HEK293 (cell line): ENCODE measurements at regions not wholly inside any gene's neighbourhood (a gene's known extent, or its start where the extent isn't known, plus 50 kb on each side); places are given as distances from the start of the nearest gene placed in this dataset.

Source experiments
- CTCF ChIP-seq: fragments of 450-650 bp; formaldehyde crosslinking; IDR thresholded peaks from 2 replicates; pipeline ENCODE4 v1.5.1; 2016; ENCODE audit warnings: missing biosample characterization, missing genetic modification characterization
- ZNF830 ChIP-seq: fragments of 450-650 bp; IDR thresholded peaks from 2 replicates; pipeline ENCODE4 v1.5.0; 2018; ENCODE audit warnings: missing biosample characterization, missing genetic modification characterization, low read depth, mild to moderate bottlenecking, moderate library complexity
- TF ChIP-seq, protein P1 (sequence below): fragments of 450-650 bp; formaldehyde crosslinking; IDR thresholded peaks from 2 replicates; pipeline ENCODE4 v1.5.1; 2016; ENCODE audit warnings: missing biosample characterization, missing genetic modification characterization, borderline replicate concordance

DNA sequence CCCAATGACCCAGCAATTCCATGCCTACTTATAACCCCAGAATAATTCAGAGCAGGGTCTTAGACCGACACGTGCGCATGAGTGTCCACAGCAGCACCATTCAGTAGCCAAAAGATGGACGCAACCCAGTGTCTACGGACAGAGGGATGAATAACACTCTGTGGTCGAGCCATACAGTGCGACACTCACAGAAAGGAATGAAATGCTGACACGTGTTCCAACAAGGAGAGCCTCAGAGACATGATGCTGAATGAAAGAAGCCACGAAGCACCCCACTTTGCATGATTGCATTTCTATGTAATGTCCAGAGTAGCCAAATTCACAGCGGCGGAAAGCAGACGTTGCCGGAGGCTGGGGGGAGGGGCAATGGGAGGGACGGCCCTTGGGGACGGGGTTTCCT is 134.4 kb downstream of the CTTN start:
- TF ChIP-seq, protein P1, sequence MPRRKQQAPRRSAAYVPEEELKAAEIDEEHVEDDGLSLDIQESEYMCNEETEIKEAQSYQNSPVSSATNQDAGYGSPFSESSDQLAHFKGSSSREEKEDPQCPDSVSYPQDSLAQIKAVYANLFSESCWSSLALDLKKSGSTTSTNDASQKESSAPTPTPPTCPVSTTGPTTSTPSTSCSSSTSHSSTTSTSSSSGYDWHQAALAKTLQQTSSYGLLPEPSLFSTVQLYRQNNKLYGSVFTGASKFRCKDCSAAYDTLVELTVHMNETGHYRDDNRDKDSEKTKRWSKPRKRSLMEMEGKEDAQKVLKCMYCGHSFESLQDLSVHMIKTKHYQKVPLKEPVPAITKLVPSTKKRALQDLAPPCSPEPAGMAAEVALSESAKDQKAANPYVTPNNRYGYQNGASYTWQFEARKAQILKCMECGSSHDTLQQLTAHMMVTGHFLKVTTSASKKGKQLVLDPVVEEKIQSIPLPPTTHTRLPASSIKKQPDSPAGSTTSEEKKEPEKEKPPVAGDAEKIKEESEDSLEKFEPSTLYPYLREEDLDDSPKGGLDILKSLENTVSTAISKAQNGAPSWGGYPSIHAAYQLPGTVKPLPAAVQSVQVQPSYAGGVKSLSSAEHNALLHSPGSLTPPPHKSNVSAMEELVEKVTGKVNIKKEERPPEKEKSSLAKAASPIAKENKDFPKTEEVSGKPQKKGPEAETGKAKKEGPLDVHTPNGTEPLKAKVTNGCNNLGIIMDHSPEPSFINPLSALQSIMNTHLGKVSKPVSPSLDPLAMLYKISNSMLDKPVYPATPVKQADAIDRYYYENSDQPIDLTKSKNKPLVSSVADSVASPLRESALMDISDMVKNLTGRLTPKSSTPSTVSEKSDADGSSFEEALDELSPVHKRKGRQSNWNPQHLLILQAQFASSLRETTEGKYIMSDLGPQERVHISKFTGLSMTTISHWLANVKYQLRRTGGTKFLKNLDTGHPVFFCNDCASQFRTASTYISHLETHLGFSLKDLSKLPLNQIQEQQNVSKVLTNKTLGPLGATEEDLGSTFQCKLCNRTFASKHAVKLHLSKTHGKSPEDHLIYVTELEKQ (tag by site-specific recombination), result no peak
- TF ChIP-seq ZNF830 (tag by site-specific recombination) (no peak), CTCF (tag by site-specific recombination) (no peak)
